Prostate gland (tissue), 2 donors: ENCODE measurements at regions not wholly inside any gene's neighbourhood (a gene's known extent, or its start where the extent isn't known, plus 50 kb on each side); places are given as distances from the start of the nearest gene placed in this dataset.
"Not testable (repeated sequence)": the region's sequence is repeated elsewhere in the genome, so short reads cannot be mapped to it uniquely, and the experiment has no call there.

Source experiments
- DNase-seq: peaks from one replicate; pipeline ENCODE4 v3.0.0-alpha.2; 2019; ENCODE audit warnings: low spot score
- H3K27ac ChIP-seq, 2 donors: fragments of 200-600 bp; sonication (generic); 2 replicates each; pipeline ENCODE4 v1.5.1; 2017 to 2019
- H3K27me3 ChIP-seq: fragments of 200-600 bp; sonication (generic); replicated peaks from 2 replicates; pipeline ENCODE4 v1.5.1; 2019; ENCODE audit not compliant: insufficient read depth
- H3K36me3 ChIP-seq, 2 donors: fragments of 200-600 bp; sonication (generic); 1 replicate in 1 of 2; 2 replicates in 1 of 2; pipeline versions ENCODE4 v1.5.1 to v1.8.1; 2017 to 2019
- H3K4me1 ChIP-seq: fragments of 200-600 bp; sonication (generic); replicated peaks from 2 replicates; pipeline ENCODE4 v1.5.1; 2019
- H3K4me3 ChIP-seq, 2 donors: fragments of 200-600 bp; sonication (generic); 2 replicates each; pipeline ENCODE4 v1.5.1; 2017 to 2019
- H3K9me3 ChIP-seq: fragments of 200-600 bp; sonication (generic); 2 replicates; pipeline ENCODE4 v1.5.1; 2017
- POLR2A ChIP-seq: fragments of 450-650 bp; IDR thresholded peaks from one replicate; pipeline ENCODE4 v1.6.1; 2016; ENCODE audit warnings: antibody characterized with exemption, mild to moderate bottlenecking
- POLR2AphosphoS5 ChIP-seq: sonication (generic); formaldehyde crosslinking; IDR thresholded peaks from one replicate; pipeline ENCODE4 v1.6.1; 2017; ENCODE audit warnings: antibody characterized with exemption
- WGBS: methylation state at CpG from one replicate; pipeline ENCODE4 v1.1.5; 2018; 5-methylcytosine and 5-hydroxymethylcytosine counted together
- intact Hi-C: fragments of 100-400 bp; cut with DNase I; formaldehyde crosslinking; loops from one replicate; pipeline ENCODE4 v1.14.2; 2022
- TF ChIP-seq, protein P1 (sequence below), 4 experiments: fragments of 200-600 bp in 2 of 4; fragments of 450-650 bp in 2 of 4; sonication (generic) in 2 of 4; IDR thresholded peaks; 1 replicate in 3 of 4; 2 replicates in 1 of 4; pipeline ENCODE4 v1.5.1; 2016 to 2019; ENCODE audit warnings: antibody characterized with exemption in 4 of 4, mild to moderate bottlenecking in 2 of 4, moderate library complexity in 2 of 4

- 83% methylated on average over 2 of the region's 2 CpGs for WGBS
- TF ChIP-seq, protein P1, sequence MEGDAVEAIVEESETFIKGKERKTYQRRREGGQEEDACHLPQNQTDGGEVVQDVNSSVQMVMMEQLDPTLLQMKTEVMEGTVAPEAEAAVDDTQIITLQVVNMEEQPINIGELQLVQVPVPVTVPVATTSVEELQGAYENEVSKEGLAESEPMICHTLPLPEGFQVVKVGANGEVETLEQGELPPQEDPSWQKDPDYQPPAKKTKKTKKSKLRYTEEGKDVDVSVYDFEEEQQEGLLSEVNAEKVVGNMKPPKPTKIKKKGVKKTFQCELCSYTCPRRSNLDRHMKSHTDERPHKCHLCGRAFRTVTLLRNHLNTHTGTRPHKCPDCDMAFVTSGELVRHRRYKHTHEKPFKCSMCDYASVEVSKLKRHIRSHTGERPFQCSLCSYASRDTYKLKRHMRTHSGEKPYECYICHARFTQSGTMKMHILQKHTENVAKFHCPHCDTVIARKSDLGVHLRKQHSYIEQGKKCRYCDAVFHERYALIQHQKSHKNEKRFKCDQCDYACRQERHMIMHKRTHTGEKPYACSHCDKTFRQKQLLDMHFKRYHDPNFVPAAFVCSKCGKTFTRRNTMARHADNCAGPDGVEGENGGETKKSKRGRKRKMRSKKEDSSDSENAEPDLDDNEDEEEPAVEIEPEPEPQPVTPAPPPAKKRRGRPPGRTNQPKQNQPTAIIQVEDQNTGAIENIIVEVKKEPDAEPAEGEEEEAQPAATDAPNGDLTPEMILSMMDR (IDR thresholded peaks at IDR 0.05), result no peak
- TF ChIP-seq POLR2A (no peak), POLR2AphosphoS5 (no peak)
- H3K9me3 ChIP-seq, result no peaks in the 10 kb centered on the region
- no peaks in the 10 kb centered on the region for H3K36me3 ChIP-seq
- no peaks in the 10 kb centered on the region for H3K27me3 ChIP-seq
- H3K4me1 ChIP-seq, result no peaks in the 10 kb centered on the region
- DNase-seq, result no peak
- no peak overlapping the region for H3K4me3 ChIP-seq
- no peak overlapping the region for H3K27ac ChIP-seq
- intact Hi-C loops, result no loop called here
Observed at GRCh38 chr6:54533567-54533966, 225.3 kb downstream of the TINAG start.

GRCh38 chr6:54535568-54535967, 227.3 kb downstream of the TINAG start:
- Histone ChIP-seq H3K4me1 (no peaks in the 10 kb centered on the region), H3K4me3 (no peak overlapping the region), H3K27me3 (no peaks in the 10 kb centered on the region), H3K27ac (no peak overlapping the region), H3K36me3 (no peaks in the 10 kb centered on the region), H3K9me3 (no peaks in the 10 kb centered on the region)
- 83% methylated on average over 1 of the region's 1 CpG for WGBS
- TF ChIP-seq, protein P1 (IDR thresholded peaks at IDR 0.05), result no peak
- TF ChIP-seq POLR2A (no peak), POLR2AphosphoS5 (no peak)
- DNase-seq, result no peak
- intact Hi-C loops, result no loop called here

GRCh38 chr6:54541541-54541940, 233.3 kb downstream of the TINAG start:
- WGBS, result 97% methylated on average over 1 of the region's 1 CpG
- intact Hi-C loops, result no loop called here
- no peaks in the 10 kb centered on the region for H3K27me3 ChIP-seq
- H3K27ac ChIP-seq, result no peak overlapping the region
- DNase-seq, result no peak
- H3K36me3 ChIP-seq, result no peaks in the 10 kb centered on the region
- no peaks in the 10 kb centered on the region for H3K9me3 ChIP-seq
- TF ChIP-seq, protein P1 (IDR thresholded peaks at IDR 0.05), result no peak
- TF ChIP-seq POLR2A (no peak), POLR2AphosphoS5 (no peak)
- no peak overlapping the region for H3K4me3 ChIP-seq
- no peaks in the 10 kb centered on the region for H3K4me1 ChIP-seq

DNA sequence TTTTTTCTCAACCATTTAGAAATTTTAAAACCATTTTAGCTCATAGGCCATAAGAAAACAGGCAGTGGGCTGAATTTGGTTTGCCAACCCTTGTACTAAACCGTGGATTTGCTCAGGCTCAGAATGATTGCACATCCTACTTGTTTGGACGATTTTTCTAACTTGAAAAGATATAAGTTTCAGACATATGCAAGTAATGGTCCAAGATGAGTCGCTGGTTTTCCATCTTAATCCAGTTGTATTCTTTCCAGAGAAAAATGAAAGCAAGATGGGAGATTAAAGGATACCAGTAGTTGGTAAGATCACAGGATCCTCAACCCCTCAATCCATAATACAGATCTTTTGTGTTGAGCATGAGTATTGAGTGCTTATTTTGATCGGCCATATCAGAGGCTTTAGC, 250.9 kb downstream of the TINAG start:
- Histone ChIP-seq H3K27me3 (no peaks in the 10 kb centered on the region), H3K9me3 (no peaks in the 10 kb centered on the region), H3K4me3 (no peak overlapping the region), H3K4me1 (no peaks in the 10 kb centered on the region), H3K36me3 (no peaks in the 10 kb centered on the region), H3K27ac (no peak overlapping the region)
- no peak for DNase-seq
- TF ChIP-seq POLR2AphosphoS5 (no peak), POLR2A (no peak)
- TF ChIP-seq, protein P1 (IDR thresholded peaks at IDR 0.05), result no peak
- intact Hi-C loops, result no loop called here
- 83% methylated on average over 4 of the region's 4 CpGs for WGBS

DNA sequence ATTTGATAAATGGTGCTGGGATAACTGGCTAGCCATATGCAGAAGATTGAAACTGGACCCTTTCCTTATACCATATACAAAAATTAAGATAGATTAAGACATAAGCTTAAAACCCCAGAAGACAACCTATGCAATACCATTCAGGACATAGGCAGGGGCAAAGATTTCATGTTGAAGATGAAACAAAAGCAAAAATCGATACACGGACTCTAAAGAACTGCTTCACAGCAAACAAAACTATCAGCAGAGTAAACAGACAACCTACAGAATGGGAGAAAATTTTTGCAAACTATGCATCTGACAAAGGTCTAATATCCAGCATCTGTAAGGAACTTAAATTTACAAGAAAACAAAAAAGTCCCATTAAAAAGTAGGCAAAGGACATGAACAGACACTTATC, 255.9 kb downstream of the TINAG start:
- DNase-seq, result not testable (repeated sequence)

More for the DNA sequence above, 255.9 kb downstream of the TINAG start:
- intact Hi-C loops, H3K9me3 ChIP-seq, H3K36me3 ChIP-seq, H3K4me3 ChIP-seq, H3K27ac ChIP-seq, H3K4me1 ChIP-seq, H3K27me3 ChIP-seq: not testable (repeated sequence)
- 97% methylated on average over 2 of the region's 2 CpGs for WGBS
